KOPT-K1 (cell line): ENCODE measurements at regions not wholly inside any gene's neighbourhood (a gene's known extent, or its start where the extent isn't known, plus 50 kb on each side); places are given as distances from the start of the nearest gene placed in this dataset.

Source experiments
- H3K27ac ChIP-seq: fragments of 200-600 bp; sonication (generic); 2 replicates; pipeline ENCODE4 v1.5.1; 2016; ENCODE audit warnings: antibody characterized with exemption, mild to moderate bottlenecking, low read depth, low read length; ENCODE audit not compliant: poor library complexity, severe bottlenecking
- H3K36me3 ChIP-seq: fragments of 200-600 bp; sonication (generic); 2 replicates; pipeline ENCODE4 v1.5.1; 2017; ENCODE audit warnings: antibody characterized with exemption, mild to moderate bottlenecking, low read length, moderate library complexity; ENCODE audit not compliant: insufficient read depth
- H3K9me3 ChIP-seq: fragments of 200-600 bp; sonication (generic); 2 replicates; pipeline ENCODE4 v1.5.1; 2017; ENCODE audit warnings: antibody characterized with exemption, low read length, mild to moderate bottlenecking; ENCODE audit not compliant: insufficient read depth, poor library complexity, severe bottlenecking

DNA sequence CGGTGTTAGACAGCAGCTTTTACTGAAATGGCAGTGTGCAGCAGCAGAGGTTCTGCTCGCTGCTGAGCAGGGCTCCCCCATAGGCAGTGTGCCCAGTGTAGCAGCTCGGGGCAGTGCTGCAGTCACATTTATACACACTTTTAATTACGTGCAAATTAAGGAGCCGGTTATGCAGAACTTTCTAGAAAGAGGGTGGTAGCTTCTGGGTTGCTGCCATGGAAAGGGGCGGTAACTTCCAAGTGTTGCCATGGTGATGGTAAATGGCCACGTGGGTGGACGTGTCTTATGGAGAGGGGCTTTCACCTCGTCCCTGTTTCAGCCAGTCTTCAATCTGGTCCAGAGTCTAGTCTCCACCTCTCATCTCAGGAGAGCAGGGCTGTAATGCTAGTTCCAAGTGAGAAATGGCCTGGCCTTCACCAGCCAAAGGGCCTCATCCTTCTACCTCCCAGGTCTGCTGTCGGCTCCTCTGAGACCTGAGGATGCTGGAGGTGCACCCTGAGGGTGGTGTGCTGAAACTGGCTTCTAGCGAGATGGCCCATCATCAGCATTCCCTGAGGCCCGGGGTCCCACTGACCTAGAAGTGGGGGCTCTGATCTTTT is 180.5 kb upstream of the PMEPA1 start:
- Histone ChIP-seq H3K27ac (peak overlapping the region; percentile 80), H3K36me3 (no peaks in the 10 kb centered on the region), H3K9me3 (no peaks in the 10 kb centered on the region)

DNA sequence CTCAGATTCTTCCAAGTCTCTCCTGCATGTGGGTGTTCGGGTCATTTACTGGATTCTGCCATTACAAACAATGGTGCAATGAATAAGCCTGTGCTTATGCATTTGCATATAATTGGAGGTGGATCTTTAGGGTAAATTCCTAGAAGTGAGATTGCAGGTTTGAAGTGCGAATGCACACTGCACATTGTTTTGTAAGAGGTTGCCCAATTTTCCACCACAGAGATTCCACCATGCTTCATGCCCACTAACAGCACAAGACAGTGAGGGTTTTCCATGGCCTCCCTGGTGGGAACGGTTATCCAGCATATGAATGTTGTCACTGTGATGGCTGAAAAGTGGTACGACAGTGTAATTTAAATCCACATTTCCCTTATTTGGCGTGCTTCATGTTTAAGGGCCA is 178.8 kb upstream of the PMEPA1 start:
- Histone ChIP-seq H3K9me3 (no peaks in the 10 kb centered on the region), H3K27ac (no peak overlapping the region)

DNA sequence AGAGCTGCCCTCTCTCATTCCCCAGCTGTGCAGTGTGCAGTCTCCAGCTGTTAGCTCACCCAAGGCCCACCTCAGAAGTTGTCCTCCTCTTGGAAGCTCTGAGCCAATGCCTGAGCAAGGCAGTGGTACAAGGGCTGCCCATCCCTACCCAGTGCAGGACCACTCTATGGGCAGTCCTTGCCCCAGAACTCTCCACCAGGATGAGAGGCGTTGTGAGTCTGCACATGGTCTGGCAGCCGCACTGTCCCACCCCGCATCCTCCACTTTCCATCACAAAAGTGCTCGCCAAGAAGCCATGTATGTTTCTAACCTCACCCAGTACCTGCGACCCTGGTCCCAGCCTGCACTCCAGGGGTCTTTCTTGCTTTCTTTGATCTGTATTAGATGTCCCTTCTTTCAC is 175.1 kb upstream of the PMEPA1 start:
- Histone ChIP-seq H3K36me3 (no peaks in the 10 kb centered on the region), H3K9me3 (no peaks in the 10 kb centered on the region), H3K27ac (peak overlapping the region; percentile 93)

More for the DNA sequence above, 178.8 kb upstream of the PMEPA1 start:
- H3K36me3 ChIP-seq: no peaks in the 10 kb centered on the region

DNA sequence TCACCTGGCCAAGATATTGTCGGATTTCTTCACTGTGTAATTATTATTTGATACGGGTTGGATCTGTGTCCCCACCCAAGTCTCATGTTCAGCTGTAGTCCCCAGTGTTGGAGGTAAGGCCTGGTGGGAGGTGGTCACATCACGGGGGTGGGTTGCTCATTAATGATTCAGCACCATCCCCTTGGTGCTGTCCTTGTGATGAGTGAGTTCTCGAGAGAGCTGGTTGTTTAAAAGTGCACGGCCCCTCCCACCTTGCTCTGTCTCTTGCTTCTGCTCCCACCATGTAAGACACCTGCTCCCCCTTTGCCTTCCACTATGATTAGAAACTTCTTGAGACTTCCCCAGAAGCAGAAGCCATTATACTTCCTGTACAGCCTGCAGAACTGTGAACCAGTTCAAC is 173.9 kb upstream of the PMEPA1 start:
- H3K27ac ChIP-seq: peak overlapping the region; percentile 93
- H3K9me3 ChIP-seq: no peaks in the 10 kb centered on the region
- H3K36me3 ChIP-seq: no peaks in the 10 kb centered on the region

DNA sequence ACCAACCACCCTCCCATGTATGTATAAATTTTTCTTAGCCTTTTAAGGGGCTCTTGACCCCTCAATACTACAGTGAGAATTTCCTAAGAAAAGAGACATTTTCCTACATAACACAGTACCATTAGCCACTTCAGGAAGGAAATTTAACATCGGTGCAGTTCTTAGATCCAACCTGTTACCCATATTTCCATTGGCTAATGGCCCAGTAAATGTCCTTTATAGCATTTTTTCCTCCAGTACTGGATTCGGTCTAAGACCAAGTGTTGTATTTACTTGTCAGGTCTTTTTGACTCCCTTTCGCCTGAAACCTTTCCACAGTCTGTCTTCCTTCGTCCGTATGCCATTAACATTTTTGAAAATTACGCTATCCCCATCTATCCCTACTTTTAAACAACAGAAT is 173.4 kb upstream of the PMEPA1 start:
- H3K27ac ChIP-seq: peak overlapping the region; percentile 93
- H3K36me3 ChIP-seq: no peaks in the 10 kb centered on the region

DNA sequence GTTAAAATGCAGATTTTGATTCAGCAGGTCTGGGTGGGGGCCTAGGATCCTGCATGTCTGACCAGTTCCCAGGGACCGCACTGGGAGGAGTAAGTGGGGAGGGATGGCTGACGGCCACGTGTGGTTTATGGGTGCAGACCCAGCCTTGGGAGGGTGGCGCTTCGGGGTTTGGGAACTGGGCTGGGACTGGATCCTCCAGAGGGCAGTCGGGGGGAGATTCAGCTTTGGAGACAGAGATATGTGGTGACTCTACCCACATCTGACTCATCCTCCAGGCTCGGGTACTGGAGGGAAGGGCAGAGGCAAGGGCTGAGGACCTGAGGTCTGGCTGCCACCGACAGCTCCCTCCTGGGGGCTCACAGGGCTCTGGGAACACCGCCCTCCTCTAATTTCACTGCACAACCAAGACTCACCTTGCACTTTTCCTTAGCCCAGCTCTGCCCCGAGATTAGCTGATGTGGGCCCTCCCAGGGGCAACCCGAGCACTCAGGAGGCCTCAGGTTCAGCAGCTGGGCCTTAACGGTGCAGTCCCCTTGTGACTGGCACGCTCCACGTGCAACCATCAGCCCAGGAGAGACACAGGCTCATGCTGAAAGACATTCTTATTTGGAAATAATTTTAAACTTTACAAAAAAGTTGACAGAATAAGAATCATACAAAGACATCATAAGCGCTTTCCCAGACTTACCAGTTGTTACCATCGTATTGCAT is 172.8 kb upstream of the PMEPA1 start:
- Histone ChIP-seq H3K27ac (peak overlapping the region; percentile 93), H3K36me3 (no peaks in the 10 kb centered on the region), H3K9me3 (no peaks in the 10 kb centered on the region)

More for the DNA sequence above, 173.4 kb upstream of the PMEPA1 start:
- H3K9me3 ChIP-seq: no peaks in the 10 kb centered on the region

DNA sequence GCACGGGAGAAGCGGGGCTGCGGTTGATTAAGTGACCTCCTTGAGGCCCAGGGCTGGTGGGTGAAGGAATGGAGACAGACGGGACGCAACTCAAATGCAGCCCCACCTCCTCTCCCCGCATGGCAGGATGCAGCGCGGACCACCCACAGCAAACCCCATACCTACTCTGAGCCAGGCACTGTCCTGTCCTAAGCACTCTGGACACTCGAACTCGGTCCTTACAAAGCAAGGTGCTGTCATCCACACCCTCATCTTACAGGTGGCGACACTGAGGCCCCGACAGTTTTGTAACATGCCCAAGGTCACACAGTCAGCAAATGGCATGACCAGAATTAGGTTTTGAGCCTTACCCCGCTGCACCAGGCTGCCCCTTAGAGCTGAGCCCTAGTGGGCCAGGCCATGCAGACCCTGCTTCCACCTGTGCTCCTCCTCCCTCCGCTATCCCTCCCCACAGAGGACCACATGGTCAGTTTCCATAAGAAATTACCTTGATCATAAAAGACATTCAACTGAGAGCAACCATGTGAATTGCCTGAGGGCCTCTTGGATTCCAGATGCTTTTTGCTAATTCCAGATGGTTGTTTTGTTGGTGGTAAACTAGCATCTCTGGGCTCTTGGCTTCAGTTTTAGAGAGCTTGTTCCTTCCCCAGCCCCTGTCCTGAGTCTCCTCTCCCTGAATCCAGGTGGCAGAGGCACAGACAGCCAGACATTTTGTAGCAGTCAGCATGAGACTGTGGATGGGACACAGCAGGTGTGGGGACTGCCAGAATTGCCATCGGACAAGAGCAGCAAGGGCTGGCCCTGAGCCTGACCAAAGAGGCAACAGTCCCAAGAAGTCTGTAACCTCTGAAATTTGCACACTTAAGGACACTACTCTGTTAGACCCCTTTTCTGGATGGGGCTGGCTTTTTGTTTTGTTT is 171.9 kb upstream of the PMEPA1 start:
- H3K27ac ChIP-seq: peak overlapping the region; percentile 93
- H3K36me3 ChIP-seq: no peaks in the 10 kb centered on the region
- no peaks in the 10 kb centered on the region for H3K9me3 ChIP-seq

DNA sequence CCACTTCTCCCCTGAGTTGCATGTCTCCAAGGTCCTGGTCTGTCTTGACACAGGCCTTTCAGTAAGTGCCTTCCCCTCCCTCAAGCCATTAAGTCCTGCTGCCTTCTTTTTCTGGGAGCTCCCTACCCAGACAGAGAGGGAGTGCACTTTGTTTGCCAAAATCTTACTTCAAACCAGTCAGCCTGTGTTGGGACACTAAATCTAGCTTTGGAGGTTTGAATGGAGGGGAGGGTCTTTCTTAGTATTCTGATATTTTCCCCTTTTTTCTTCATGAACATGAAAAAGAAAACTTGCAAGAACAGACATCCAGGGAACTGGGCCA is 170.7 kb upstream of the PMEPA1 start:
- no peaks in the 10 kb centered on the region for H3K9me3 ChIP-seq
- peak overlapping the region; percentile 93 for H3K27ac ChIP-seq

DNA sequence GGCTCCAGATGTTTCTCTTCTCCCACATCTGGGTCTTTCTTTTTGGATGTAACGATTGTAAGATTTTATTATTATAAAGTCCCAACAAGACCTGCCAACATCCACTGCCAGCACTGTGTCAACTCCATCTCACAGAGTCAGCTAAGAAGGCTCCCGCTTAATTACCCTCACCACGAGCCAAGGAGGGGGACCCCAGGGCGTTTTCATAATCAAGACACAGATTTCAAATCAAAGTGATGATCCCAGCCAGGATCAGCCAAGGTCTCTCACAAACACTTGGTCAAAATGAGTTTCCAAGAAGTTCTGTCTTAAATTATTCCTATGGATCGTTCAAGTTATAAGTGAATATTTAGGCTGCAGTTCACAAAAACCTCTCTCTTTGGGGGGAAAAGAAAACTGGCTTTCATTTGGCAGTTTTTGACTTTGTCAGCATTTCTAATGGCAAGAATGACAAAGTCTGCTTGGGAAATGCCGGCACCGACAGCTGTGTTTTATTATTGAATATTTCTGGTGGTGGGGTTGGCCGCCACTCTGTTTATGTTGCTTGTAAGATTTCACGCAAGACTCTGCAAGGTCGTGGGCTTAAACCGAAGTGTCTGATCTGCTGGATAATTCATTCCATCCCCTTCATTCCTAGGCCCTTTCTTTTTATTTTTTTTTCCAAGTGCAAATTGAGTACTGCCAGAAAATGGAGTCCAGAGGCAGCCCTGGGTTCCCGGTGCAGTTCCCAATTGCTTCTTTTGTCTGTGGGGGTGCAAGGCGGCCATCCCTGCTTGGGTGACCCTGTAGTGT is 170.2 kb upstream of the PMEPA1 start:
- no peaks in the 10 kb centered on the region for H3K9me3 ChIP-seq
- H3K27ac ChIP-seq: peak overlapping the region; percentile 93
- no peaks in the 10 kb centered on the region for H3K36me3 ChIP-seq

More for the DNA sequence above, 170.7 kb upstream of the PMEPA1 start:
- H3K36me3 ChIP-seq: no peaks in the 10 kb centered on the region

DNA sequence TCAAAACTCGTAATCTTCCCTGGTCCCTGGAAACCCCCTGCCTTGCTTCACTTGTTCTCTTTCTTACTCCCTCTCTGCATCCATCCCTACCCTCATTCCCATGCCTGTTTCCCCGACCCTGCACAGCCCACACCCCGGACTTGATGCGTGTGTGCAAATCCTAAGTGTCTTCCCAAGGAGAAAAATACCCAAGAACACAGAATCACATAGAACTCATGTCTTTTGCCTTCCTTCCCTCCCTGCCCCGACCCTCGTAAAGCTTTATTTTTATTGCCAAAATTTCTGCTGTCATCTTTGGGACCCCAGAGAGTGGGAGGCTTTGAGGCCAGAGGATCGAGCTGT is 169.6 kb upstream of the PMEPA1 start:
- H3K36me3 ChIP-seq: no peaks in the 10 kb centered on the region
- no peaks in the 10 kb centered on the region for H3K9me3 ChIP-seq
- H3K27ac ChIP-seq: peak overlapping the region; percentile 93

DNA sequence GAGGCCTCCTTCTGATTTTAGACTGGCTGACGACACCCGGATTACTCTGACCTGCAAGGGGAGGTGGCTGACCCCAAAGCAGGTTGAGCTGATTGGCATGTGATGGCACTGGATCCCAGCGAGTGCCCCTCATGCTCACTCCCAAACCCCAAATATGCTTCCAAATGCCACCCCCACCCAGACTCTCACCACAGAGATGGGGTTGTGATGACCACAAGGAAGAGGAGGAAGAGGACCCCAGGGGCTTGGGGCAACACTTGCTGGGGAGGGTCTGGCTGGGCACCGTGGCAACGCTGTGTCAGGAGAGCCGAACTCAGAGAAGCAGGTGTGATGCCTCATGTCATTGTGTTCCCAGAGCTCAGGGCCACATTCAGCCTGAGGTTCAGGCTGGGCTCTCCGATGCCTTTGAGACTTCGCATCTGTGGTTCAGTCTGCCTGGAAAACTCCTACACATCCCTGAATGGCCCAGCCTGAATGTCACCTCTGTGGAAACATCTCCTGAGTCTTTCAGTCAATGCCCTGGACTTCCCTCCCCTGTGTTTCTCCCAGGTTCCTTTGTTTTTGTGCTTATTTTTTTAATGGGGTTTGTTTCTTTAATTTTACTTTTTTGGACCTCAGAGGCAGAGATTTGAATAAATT is 169.1 kb upstream of the PMEPA1 start:
- Histone ChIP-seq H3K27ac (peak overlapping the region; percentile 93), H3K36me3 (no peaks in the 10 kb centered on the region), H3K9me3 (no peaks in the 10 kb centered on the region)

DNA sequence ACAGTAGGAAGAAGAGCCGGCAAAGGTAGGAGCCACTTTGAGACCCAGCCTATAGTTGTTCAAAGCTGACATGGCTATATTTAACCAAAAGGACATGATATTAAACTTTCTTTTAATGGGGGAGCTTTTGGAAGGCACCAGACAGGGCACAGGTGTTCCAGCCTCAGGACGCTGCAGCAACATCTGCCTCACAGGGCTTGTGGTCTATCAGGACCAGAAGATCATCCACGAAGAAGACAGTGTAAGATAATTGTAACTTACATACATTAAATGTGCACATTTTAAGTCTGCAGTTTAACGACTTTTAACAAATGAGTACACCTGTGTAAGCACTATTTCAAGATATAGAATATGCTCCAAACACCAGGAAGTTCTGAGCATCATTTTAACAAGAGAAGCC is 168.2 kb upstream of the PMEPA1 start:
- Histone ChIP-seq H3K36me3 (no peaks in the 10 kb centered on the region), H3K27ac (peak overlapping the region; percentile 93), H3K9me3 (no peaks in the 10 kb centered on the region)

DNA sequence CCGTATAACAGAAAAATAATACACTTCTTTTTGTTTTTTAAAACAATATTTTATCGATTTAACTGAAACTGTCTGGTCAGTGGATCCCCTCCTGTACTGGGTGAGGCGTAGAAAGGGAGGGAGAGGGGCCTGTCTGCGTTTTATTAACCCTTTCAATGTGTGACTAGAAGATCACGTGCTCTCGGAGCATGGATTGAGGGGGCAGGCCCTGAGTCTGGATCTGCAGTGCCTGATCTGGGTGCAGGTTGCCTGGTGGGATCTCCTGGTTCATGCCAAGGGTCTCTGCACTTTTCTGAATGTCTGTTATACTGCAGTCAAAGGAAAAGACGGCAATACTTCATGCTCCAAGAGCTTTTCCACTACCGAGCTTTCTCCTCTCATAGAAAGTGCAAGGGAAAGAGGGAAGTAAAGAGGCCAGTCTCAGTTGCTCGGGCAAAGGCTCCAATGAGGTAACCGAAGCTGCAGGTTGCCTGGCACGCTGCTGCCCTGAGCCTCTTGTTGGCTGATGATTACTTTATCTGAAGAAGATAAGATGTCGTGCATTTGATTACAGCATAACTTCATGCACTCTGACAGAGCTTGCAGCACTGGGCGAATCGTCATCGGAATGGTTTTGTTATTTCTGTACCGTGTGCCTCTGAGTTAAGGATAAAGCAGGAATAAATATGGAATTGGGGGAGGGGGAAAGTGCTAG is 167.5 kb upstream of the PMEPA1 start:
- Histone ChIP-seq H3K36me3 (no peaks in the 10 kb centered on the region), H3K27ac (peak overlapping the region; percentile 93), H3K9me3 (peaks cover 6% of the 10 kb centered on the region)

DNA sequence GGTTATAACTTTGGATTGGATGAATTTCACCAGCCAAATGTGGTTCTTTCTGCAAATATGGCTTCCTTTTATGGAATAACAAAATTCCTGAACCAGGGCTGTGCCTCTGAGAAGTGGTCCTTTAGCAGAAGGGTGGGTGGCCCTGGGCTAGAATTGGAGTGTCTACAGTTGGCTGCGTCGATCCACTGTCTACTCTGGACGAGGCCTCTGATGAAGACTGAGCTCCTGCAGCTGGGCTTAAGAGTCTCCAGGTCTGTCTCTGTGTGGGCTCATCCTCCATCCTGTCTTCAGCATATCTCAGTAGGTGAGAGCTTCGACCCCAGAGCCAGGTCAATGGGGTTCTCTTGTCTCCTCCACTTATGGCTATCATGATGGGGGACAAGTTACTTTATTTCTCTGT is 166.3 kb upstream of the PMEPA1 start:
- H3K9me3 ChIP-seq: peaks cover 14% of the 10 kb centered on the region
- H3K27ac ChIP-seq: peak overlapping the region; percentile 93
- H3K36me3 ChIP-seq: no peaks in the 10 kb centered on the region
